HCT116 (cell line): ENCODE measurements at regions not wholly inside any gene's neighbourhood (a gene's known extent, or its start where the extent isn't known, plus 50 kb on each side); places are given as distances from the start of the nearest gene placed in this dataset.

Experiments
- CTCF ChIP-seq, 3 experiments: fragments of 200-600 bp in 1 of 3; sonication (generic) in 1 of 3; IDR thresholded peaks in 2 of 3; conservative IDR thresholded peaks in 1 of 3; 2 replicates each; pipeline ENCODE4 v1.5.1; 2012 to 2017; ENCODE audit warnings: low read depth in 2 of 3, low read length in 2 of 3, antibody characterized with exemption in 1 of 3, borderline replicate concordance in 1 of 3, control low read depth in 1 of 3, mild to moderate bottlenecking in 1 of 3, mixed read lengths in 1 of 3, mixed run types in 1 of 3, moderate library complexity in 1 of 3; ENCODE audit not compliant: insufficient read depth in 1 of 3
- EZH2phosphoT487 ChIP-seq: fragments of 200-600 bp; IDR thresholded peaks from 2 replicates; pipeline ENCODE4 v1.6.1; 2018; ENCODE audit warnings: antibody characterized with exemption, borderline replicate concordance
- POLR2A ChIP-seq: IDR thresholded peaks from 2 replicates; pipeline ENCODE4 v1.7.0; 2011; ENCODE audit warnings: borderline replicate concordance; ENCODE audit not compliant: insufficient read depth, insufficient read length; ENCODE audit errors: extremely low read depth
- POLR2AphosphoS5 ChIP-seq: IDR thresholded peaks from 2 replicates; pipeline ENCODE4 v1.6.1; 2011; ENCODE audit warnings: mild to moderate bottlenecking, low read depth, low read length, moderate library complexity
- RAD21 ChIP-seq: IDR thresholded peaks from 2 replicates; pipeline ENCODE4 v1.6.1; 2012; ENCODE audit warnings: low read depth, mild to moderate bottlenecking
- TF ChIP-seq, protein P1 (sequence below): IDR thresholded peaks from 2 replicates; pipeline ENCODE4 v1.6.1; 2012

- peak; percentile 68 to 95 (median 95) for TF ChIP-seq CTCF (IDR thresholded peaks at IDR 0.05 in 2 of 3, conservative IDR thresholded peaks at IDR 0.05 in 1 of 3; ENCODE audit: borderline replicate concordance in 1 of 3, insufficient read depth in 1 of 3, low read depth in 2 of 3, low read length in 2 of 3)
- TF ChIP-seq, protein P1, sequence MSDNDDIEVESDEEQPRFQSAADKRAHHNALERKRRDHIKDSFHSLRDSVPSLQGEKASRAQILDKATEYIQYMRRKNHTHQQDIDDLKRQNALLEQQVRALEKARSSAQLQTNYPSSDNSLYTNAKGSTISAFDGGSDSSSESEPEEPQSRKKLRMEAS: no peak
- no peak for TF ChIP-seq POLR2A
- TF ChIP-seq RAD21: peak; percentile 93
- TF ChIP-seq POLR2AphosphoS5: no peak
- TF ChIP-seq EZH2phosphoT487: no peak
These were observed 137.1 kb upstream of the SLC24A2 start for GRCh38 chr9:19925674-19926503.
